ENCODE measurements at regions not wholly inside any gene's neighbourhood (a gene's known extent, or its start where the extent isn't known, plus 50 kb on each side); places are given as distances from the start of the nearest gene placed in this dataset.

DNA sequence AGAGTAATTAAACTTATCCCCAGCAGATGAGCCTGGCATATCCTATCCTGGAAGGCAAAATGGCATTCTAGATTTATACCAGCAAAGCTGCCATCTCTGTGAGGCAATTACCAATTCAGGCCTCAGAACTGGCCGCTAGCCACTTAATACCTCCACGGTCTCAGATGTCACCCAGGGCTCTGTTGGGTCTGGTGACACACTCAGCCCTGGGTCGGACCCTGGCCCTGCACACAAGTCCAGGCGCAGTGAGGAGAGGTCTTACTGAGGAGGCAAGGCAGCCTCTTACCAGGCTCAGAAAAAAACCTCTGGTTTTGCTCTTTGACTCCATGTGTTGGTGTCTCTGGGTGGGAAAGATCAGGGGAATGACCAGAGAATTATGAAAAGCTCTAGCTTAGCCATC, 186.6 kb downstream of the EMX2 start:
- Mint-ChIP-seq H3K27ac (no peak overlapping the region), H3K27me3 (ENCODE audit: insufficient read depth) (peaks cover 2% of the 10 kb centered on the region; the same call in 1 of the 2 replicates), H3K4me3 (no peak overlapping the region), H3K4me1 (ENCODE audit: low read depth) (no peaks in the 10 kb centered on the region), H3K36me3 (ENCODE audit: low read depth) (no peaks in the 10 kb centered on the region), H3K9me3 (peaks cover 36% of the 10 kb centered on the region)
- TF ChIP-seq, protein P1, sequence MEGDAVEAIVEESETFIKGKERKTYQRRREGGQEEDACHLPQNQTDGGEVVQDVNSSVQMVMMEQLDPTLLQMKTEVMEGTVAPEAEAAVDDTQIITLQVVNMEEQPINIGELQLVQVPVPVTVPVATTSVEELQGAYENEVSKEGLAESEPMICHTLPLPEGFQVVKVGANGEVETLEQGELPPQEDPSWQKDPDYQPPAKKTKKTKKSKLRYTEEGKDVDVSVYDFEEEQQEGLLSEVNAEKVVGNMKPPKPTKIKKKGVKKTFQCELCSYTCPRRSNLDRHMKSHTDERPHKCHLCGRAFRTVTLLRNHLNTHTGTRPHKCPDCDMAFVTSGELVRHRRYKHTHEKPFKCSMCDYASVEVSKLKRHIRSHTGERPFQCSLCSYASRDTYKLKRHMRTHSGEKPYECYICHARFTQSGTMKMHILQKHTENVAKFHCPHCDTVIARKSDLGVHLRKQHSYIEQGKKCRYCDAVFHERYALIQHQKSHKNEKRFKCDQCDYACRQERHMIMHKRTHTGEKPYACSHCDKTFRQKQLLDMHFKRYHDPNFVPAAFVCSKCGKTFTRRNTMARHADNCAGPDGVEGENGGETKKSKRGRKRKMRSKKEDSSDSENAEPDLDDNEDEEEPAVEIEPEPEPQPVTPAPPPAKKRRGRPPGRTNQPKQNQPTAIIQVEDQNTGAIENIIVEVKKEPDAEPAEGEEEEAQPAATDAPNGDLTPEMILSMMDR (IDR thresholded peaks at IDR 0.05): no peak
- DNase-seq: no peak

DNA sequence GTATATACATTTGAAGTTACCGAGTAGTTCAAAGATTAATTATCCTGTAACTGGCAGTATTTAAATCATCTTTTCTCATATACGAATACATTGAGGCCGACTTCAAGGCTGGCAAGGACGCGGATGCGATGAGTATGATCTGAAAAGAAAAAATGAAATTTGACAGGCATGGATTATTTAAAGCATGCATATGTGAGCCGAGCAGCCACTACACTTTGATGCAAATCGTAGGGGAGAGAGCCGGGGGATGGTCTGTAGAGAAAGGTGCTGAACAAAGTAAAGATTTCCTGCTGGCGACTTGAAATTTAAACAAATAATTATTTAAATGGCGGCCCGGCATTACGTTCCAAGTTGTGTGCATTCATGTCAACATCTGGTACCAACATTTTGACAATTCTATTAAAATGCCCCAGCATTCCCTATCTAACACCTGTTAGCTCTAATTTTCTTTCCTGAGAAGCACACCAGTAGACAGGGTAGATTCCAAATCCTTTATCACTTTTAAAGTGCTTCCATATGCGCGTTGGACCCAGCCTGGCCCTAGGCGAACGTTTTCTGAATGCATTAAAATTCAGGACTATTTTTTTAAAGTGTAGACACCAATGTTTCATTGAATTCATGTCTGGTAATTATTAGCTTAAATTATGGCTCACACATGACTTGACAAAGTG, 188.7 kb downstream of the EMX2 start:
- Mint-ChIP-seq H3K9me3 (peaks cover 45% of the 10 kb centered on the region), H3K36me3 (ENCODE audit: low read depth) (no peaks in the 10 kb centered on the region), H3K27ac (no peak overlapping the region), H3K27me3 (ENCODE audit: insufficient read depth) (peaks cover 2% of the 10 kb centered on the region; the same call in 1 of the 2 replicates), H3K4me3 (no peak overlapping the region), H3K4me1 (ENCODE audit: low read depth) (no peaks in the 10 kb centered on the region)
- TF ChIP-seq, protein P1 (IDR thresholded peaks at IDR 0.05): no peak
- DNase-seq: no peak

DNA sequence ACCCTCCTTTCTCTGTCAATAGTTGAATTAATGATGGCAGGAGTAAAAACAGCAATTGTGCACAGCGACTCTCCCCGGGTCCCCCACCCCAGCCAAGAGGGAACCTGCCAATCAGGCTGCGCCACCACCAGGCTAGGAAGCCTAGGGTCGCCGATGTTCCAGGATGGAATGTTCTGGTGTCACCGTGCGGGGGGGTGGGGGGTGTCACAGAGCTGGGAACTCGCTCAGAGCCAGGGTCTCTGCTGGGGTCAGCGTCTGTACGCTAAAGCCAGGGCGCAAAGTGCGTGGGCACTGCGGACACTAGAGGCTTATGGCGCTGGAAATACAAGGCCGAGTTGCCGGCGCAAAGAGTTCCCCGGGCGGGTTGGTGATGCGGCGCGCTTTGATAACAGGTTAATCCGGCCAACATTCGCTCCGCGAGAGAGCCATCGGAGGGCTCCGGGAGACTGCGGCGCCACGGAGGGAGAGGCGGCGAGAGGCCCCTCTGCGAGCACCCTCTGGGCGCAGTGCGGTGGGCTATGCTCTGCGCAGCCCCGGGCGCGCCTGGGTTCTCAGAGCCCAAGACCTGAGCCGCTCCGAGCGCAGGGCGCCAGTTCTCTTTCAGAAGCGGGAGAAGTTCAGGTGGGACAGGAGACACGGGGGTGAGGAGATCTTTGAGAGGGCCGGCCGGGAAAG, 192.3 kb downstream of the EMX2 start:
- H3K4me3 Mint-ChIP-seq: no peak overlapping the region
- no peak for DNase-seq
- no peaks in the 10 kb centered on the region for H3K36me3 Mint-ChIP-seq (ENCODE audit: low read depth)
- no peaks in the 10 kb centered on the region; the same call in 1 of the 2 replicates for H3K27me3 Mint-ChIP-seq (ENCODE audit: insufficient read depth)
- peaks cover 31% of the 10 kb centered on the region for H3K9me3 Mint-ChIP-seq
- TF ChIP-seq, protein P1 (IDR thresholded peaks at IDR 0.05): no peak
- no peaks in the 10 kb centered on the region for H3K4me1 Mint-ChIP-seq (ENCODE audit: low read depth)
- H3K27ac Mint-ChIP-seq: no peak overlapping the region

DNA sequence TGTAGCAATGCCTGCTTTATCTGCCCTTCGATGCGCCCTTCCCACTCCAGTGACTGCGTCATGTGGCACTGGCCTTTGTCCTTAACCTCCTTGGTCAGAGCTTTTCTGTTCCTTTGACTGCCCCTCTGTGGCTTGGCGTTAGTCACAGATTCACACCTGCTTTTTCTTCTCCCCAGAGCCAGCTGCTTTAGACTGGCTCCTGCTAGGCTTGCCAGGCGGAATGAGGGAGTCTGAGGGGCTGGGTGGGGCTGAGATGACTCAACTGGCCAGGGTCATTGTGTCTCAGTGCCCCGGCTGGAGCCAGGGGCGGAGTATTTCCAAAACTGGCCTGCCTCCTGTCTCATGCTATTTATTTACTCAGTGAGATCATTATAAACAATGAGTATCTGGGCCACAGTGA, 194.1 kb downstream of the EMX2 start:
- Mint-ChIP-seq H3K27ac (no peak overlapping the region), H3K9me3 (peaks cover 41% of the 10 kb centered on the region), H3K4me3 (no peak overlapping the region), H3K27me3 (ENCODE audit: insufficient read depth) (no peaks in the 10 kb centered on the region; the same call in 1 of the 2 replicates), H3K4me1 (ENCODE audit: low read depth) (no peaks in the 10 kb centered on the region), H3K36me3 (ENCODE audit: low read depth) (no peaks in the 10 kb centered on the region)
- TF ChIP-seq, protein P1 (IDR thresholded peaks at IDR 0.05): no peak
- no peak for DNase-seq

DNA sequence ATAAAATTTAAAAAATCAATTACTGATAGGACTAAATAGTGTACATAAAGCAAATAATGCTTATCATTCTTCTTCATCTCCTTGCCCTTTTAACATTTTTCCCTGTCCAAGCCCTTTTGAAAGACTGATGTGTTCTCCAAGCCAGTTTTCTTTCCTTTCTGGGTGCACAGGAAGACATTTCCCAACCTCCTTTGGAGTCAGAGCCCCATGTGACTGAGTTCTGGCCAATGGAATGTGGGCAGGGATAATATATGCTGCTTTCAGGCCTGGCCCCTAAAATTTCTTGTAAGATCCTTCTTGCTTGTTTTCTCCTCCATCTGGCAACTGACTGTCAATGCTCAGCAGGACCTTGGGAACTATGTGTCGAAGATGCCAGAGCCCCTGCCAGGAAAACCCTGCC, 197.5 kb downstream of the EMX2 start:
- no peaks in the 10 kb centered on the region; the same call in none of the 2 replicates for H3K27me3 Mint-ChIP-seq (ENCODE audit: insufficient read depth)
- no peak for DNase-seq
- peaks cover 6% of the 10 kb centered on the region; the same call in 1 of the 2 replicates for H3K36me3 Mint-ChIP-seq (ENCODE audit: low read depth)
- TF ChIP-seq, protein P1 (IDR thresholded peaks at IDR 0.05): no peak
- no peak overlapping the region for H3K4me3 Mint-ChIP-seq
- peaks cover 48% of the 10 kb centered on the region for H3K9me3 Mint-ChIP-seq
- H3K27ac Mint-ChIP-seq: no peak overlapping the region
- H3K4me1 Mint-ChIP-seq (ENCODE audit: low read depth): no peaks in the 10 kb centered on the region

Measured in HFFc6 (cell line).